NCI-H82 (cell line): ENCODE measurements at regions not wholly inside any gene's neighbourhood (a gene's known extent, or its start where the extent isn't known, plus 50 kb on each side); places are given as distances from the start of the nearest gene placed in this dataset.
"Not testable (repeated sequence)": the region's sequence is repeated elsewhere in the genome, so short reads cannot be mapped to it uniquely, and the experiment has no call there.

ENCODE experiments used
- DNase-seq: peaks from one replicate; lab custom pipeline; 2025; lab: John Stamatoyannopoulos, UW

DNA sequence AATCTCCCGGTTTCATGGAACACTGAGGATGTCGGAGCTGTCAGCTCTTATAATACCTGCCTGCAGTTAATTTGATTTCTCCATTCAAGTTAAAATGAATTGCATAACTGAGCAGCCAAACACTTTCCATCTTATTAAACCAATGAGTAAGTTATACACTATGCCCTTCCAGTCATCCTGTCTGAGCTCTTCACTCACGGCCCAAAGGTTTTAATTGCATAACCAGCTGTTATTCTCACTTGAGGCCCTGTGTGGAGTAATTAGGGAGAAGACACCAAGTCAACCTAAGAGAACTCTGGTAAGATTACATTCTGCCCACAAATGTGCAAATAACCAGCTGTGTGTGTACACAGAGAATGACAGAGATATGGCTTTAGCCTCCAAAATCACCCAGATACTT lies 303.5 kb downstream of the TBC1D4 start:
- peak; percentile 43 for DNase-seq

DNA sequence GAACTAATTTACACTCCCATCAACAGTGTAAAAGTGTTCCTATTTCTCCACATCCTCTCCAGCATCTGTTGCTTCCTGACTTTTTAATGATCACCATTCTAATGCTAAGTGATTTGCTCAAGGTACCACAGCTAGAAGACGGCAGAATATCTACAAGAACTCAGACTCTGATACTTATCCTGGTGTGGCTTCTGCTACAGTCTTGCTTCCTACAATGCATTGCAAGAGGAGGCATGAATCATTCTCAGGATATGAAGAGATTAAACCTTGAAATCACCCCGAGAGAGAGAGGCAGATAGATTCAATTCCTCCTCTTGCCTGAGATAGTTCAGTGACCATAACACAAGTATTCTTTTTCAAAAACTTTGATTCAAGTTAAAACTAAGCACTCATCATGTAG lies 306.4 kb downstream of the TBC1D4 start:
- no peak for DNase-seq

DNA sequence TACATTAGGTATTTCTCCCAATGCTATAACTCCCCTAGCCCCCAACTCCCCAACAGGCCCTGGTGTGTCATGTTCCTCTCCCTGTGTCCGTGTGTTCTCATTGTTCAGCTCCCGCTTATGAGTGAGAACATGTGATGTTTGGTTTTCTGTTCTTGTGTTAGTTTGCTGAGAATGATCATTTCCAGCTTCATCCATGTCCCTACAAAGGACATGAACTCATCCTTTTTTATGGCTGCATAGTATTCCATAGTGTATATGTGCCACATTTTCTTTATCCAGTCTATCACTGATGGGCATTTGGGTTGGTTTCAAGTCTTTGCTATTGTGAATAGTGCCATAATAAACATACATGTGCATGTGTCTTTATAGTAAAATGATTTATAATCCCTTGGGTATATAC lies 306.9 kb downstream of the TBC1D4 start:
- not testable (repeated sequence) for DNase-seq

DNA sequence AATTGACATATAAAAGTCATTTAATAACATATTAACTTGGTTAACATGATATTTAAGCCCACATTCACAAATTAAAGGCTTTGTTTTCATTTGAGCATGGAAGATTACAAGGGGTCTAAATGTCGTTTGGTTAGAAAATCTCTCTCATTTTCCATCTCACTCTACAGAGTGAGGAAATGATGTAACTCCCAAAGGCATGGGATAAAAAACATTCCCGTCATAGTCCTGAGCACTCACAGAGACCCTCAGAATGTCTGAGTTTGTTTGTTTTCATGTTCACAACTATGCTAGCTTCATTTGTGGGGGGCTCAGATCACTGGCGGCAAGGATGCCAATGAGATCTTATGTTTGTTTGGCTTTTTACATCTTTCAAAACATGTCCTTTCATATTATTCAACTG lies 307.5 kb downstream of the TBC1D4 start:
- DNase-seq: no peak

DNA sequence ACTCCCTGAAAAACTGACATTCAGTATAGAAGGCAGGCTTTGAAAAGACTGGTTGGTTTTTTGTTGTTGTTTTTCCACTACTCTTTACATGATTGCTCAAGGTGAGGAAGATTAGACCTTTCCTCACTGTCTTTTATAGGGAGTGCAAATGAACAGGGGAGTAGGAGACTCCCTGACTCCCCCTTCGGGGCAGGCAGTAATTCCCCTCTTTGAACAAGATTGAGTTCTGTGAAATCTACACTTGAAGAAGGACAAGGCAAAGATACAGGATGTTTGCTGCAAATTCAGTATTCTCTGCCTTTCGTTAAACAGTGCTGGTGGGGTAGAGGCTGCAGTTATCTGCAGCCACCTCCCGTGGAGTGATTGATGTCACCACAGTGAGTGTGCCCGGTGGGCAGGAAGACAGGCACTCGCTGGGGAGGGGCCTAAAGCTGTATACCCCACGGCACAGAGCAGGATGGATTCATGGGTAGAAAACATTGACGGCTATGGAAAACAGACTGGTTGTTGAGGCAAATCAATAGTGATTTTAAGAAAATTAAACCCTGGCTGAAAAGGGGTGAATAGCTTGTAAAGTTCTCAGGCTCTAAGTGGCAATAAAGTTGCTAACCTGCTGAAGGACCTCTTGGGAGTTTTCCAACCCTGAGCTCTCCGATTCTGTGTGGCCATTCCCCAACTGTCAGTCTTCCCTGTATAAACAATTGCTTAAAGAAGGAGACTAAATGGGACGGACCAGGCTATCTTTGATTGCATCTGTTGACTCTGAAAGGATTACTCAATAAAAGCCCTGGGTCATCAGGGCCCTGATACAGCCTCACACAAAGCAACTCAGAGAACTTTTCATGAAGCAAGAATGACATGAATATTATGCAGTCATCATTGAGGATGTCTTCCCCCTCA lies 308.3 kb downstream of the TBC1D4 start:
- DNase-seq: no peak

DNA sequence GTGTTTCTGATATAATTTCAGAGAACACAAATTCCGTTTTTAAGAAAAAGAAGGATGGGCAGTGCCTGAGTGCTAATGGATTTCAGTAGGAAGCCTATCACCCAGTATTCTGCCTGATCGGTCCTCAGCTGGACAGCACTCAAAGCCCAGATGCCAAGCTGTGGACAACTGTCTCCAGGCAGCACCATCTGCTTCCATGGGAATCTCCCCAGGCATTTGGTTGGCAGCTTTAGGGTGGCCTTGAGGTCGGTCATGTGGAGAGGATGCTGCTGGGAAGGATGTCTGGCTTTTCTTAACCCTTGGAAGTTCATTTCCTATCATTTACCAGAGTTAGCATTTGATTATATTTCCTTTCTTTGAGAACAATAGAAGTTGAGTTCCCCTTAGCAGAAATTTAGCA lies 311.7 kb downstream of the TBC1D4 start:
- no peak for DNase-seq

DNA sequence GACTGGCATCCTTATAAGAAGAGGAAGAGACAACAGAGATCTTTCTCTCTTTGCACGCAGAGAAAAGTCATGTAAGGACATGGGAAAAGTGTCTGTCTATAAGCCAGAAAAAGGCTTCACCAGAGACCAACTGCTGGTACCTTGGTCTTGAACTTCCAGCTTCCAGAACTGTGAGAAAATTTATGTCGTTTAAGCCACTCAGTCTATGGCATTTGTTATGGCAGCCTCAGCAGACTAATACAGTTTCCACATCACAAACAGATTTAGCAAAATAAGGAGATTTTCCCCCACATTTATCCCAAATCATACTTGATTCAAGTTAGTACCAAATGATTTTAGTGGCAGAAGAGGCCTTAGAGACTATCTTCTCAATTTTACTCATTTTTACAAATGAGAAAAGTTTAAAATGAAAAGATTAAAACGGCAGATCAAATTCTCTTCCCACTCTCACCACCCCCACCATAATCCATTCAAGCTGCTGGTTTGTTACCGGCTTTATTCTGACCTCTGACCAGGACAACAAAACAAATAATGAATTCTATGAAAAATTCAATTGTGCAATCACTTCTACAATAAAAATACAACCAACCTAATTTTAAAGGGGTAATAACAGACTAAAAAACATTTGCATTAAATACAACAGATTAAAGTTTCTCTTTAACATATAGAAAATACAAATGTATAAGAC lies 316.3 kb downstream of the TBC1D4 start:
- DNase-seq: peak; percentile 72

DNA sequence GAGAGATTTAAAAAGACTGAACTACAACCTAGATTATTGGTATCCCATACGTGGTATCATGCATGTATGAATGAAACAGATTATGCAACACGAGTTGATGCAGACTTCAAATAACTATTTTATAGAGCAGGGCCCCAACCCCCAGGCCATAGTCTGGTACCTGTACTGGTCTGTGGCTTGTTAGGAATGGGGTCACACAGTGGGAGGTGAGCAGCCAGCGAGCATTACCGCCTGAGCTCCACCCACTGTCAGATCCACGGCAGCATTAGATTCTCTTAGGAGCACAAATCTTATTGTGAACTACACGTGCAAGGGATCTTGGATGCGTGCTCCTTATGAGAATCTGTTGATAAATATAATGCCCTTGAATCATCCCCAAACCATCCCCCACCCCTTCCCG lies 320.2 kb downstream of the TBC1D4 start:
- DNase-seq: no peak

DNA sequence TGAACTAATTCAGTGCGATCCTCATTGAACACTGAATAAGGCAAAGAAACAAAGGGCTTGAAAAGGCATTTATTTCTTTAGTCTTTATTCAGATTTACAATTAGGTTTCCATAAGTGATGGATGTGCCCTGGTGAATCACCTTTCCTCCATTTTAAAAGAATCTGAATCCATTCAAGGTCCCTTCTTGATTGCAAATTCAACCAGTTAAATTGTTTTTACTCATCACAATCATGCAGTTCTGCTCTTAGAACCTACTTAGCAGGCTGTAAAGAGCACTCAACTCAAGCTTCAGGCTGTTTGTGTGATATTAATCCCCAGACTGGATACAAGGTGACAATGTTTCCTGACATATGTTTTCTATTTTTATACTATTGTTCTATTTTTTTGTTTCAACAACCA lies 321.0 kb downstream of the TBC1D4 start:
- DNase-seq: peak; percentile 8

DNA sequence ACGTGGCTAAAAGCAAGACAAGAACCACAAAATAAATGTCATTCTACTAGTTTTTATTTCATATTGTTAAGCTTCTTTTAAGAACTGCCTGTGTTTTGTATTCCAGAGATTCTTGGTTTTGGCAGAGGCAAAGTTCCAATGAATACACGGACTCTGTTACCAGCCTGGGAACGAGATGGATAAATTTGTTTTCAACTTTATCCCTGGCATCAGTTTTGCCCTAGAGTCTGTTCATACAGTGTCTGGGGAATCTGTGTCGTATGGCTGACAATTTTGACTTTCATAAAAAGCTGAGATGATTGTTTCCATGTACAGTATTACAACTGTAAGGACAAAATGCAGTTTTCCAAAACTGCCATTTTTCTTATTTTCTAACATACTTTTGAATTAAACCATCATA lies 327.6 kb downstream of the TBC1D4 start:
- DNase-seq: no peak

DNA sequence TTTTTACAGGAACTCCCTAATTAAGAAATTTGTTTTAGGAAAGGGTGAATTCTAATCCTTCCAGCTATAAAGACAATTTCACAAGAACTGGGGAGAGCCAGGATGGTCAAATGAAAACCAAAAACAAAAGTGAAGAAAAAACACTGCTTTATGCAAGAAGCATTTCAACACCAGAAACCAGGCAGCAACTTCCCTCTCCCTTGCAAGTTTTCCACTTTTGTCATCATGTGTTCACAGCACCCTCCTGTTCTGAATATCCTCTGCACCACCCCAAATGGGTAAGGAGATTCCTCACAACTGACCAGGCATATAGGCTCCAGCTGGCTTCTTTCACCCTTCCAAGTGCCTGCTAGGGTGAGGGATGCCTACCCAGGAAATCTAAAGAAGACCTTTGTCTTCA lies 328.1 kb downstream of the TBC1D4 start:
- DNase-seq: no peak

DNA sequence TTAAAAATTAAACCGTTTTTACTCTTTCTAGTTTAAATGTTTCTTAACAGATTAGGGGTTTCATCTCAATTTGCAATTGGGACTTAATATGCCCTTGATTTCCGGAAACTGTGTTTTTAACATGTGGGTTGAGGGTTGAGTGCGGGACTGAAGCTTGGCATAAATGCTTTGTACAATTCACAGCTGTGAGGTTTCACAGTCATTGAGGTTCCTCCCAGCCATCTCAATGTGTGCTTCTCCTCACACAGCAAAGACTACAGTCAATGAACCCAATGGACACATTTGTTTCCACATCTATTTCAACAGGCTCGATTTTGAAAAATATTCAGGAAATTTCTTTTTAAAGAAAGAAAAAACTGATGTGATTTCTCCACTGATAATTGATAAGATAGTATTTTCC lies 328.6 kb downstream of the TBC1D4 start:
- no peak for DNase-seq

DNA sequence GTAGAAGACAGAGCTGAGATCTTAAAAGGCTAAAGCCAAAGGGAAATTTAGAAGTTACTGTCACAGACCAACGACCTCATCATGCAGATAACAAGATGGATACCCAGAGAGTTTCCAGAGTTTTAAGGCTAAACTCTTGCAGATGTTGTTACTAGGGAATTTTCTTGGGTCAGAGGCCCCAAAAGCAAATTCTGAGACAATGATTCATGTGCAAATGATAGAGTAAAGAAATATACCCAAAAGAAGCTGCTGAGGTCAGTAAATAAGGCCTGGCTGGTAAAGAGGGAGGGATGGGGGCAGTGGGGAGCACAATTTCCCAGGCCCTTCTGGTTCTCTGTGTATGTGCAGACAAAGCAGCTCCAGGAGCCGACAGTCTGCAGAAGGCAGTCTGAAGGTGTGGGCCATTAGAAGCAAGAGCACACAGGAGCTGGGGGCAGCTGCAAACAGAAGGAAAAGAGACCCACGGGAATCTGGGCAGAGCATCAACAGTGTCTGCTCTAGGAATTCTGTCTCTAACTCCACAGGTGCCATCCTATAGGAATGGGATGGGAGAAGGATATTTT lies 330.8 kb downstream of the TBC1D4 start:
- DNase-seq: no peak

DNA sequence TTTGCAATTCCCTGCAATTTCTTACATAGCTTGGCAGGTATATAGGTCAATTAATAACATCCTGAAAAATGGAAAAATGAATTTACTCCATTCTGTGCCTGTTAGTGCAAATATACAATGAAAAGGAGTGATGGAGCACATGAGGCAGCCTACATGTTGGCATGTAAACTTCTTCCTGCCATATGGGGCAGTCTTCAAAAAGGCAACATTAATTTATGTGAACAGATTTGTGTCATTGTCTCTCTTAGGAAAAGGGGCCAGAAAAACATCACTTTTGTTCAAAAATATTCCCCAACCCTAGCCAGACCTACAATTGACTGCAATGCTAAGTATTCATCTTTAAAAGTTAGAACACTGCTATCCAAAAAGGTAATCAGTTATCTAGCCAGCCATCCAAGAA lies 332.2 kb downstream of the TBC1D4 start:
- DNase-seq: no peak

DNA sequence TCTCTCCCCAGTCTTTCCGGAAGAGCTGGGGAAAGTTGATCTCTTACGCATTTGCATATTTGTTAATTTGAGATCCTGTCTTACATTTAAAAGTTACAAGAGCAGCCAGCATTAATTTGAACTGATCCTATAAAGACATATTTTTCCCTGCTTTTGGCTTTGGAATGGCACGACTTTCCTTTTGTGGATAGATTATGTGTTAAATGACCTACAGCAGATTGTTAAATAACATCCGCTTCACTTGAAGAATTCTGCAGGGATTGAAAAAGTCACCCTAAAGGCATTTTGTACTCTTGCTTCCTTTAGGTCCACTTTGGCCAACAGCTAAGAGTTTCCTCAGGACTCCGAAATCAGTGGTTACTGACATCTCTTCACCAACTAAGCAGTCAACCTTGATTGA lies 334.0 kb downstream of the TBC1D4 start:
- DNase-seq: no peak

DNA sequence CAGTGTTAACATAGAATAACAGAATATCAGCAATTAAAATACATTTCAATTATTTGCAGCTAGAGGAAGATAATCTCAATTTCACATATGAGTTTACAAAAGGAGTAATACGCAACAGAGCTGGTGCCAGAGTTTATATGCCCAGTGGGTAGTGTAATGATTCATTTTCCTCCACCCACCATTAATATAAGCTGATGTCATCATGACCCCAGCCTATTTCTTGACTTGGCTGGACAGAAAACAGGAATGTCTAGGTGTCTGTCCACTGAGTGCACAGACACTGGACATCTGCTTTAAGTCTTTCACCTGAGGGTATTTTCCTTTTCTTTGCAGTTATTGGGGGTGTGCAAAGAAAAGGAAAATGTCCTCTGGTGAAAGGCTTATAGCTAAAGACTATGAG lies 335.5 kb downstream of the TBC1D4 start:
- no peak for DNase-seq

DNA sequence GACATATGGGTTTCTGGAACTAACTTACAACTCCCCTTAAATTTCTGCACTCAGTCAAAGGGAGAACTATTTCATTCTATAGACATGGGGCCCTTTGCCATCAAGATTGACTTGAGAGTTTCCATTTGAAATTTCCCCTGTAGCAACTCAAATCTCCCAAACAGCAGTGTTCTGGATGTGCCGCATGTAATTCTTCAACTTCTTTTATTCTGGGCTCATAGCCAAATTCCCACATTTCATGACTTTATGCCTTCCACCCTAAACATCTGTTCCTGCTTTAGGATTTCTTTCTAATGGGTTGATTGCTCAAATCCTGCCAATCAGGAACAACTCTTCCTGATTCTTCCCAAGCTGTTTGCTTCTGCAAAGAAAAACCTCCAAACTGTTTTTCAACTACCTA lies 336.0 kb downstream of the TBC1D4 start:
- no peak for DNase-seq

DNA sequence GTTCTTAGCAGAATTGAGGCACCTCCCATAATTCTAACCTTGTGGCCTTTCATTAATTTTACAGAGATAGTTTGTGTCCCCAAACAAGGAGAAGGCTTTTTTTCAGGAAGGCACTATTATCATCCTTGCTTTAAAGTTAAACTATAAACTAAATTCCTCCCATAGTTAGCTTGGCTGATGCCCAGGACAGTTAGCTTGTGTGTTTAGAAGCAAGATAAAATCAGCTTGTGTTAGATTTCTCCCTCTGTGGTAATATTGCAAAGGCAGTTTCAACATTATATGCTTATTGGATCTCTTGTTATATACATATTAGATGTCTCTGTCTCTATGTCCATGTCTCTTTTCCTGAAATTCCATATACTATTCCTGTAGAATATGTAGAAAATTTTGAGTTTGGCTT lies 342.7 kb downstream of the TBC1D4 start:
- DNase-seq: no peak

DNA sequence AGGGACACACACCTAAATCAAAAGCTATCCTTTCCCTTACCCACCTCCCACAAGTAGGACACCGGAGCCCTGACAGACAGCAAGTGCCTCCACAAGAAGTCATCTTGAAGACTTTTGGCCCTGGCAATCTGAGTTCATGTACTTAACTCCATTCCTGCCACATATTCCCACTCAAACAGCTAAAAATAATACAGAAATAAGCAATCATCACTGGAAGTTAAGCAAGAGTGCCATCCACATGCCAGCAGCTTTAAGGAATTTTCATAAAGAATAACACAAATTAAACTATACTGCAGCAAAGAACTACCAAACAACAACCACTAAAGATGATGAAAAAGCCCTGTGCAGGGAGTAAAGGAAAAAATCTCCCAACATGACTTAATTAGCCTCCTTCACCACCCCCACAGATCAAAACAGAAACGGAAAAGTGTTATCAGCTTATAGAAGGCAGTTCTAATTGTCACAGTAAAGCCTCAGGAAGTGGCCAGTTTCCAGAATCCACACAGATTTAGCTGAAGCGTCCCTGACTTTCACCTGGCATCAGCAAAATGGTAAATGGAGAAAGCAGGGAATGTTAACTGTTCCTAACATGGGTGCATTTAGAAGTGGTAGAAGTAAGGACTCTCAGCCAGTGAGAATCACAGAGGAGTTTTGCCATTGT lies 343.9 kb downstream of the TBC1D4 start:
- DNase-seq: no peak

DNA sequence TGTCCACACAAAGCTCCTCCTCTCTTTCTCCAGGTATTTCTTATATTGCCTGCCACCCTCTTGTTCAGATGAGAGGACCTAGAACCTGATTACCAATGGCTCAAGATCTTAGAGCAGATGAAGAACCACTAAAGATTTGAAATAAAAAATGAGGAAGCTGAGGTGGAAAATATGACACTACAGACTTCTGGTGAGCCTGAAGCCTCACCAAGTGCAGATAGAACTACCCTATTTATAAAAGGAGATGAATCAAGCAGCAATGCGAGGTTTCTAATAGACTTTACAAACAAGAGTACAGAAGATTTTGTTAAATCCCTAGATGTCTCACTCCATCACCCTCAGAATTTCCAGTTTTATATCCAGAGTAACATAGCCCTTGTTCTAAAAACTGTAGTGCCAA lies 345.8 kb downstream of the TBC1D4 start:
- no peak for DNase-seq

DNA sequence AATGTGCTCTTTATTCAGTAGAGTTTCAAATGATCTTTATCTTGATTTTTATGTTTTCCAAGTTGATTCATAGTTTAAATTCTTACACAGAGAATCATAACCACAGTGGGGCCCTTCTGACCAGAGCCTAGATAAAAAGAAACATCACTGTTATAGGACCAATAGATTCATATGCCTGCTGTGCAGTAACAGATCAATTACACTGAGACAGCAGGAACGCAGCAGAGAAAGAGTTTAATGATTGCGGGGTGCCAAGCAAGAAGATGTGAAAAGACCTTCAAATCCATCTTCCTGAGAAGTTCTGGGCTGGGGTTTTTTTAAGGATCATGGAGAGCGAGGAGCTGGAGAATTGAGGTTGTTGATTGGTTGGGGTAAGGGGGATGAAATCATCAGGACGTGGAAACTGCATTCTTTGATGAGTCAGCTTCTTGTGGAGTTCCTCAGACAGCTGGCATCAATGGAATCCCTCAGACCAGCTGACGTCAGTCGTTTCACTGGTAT lies 346.6 kb downstream of the TBC1D4 start:
- DNase-seq: no peak
